NT2/D1 (cell line): ENCODE measurements at regions not wholly inside any gene's neighbourhood (a gene's known extent, or its start where the extent isn't known, plus 50 kb on each side); places are given as distances from the start of the nearest gene placed in this dataset.

Source experiments
- SUZ12 ChIP-seq: IDR thresholded peaks from 2 replicates; pipeline ENCODE4 v1.6.1; 2011; ENCODE audit not compliant: insufficient read length, insufficient read depth; ENCODE audit errors: extremely low read depth
- YY1 ChIP-seq: IDR thresholded peaks from 2 replicates; pipeline ENCODE4 v1.6.1; 2011; ENCODE audit not compliant: insufficient read length, insufficient read depth

- TF ChIP-seq SUZ12 = no peak
- no peak for TF ChIP-seq YY1
Measured at GRCh38 chr2:128732976-128733431, 414.3 kb upstream of the HS6ST1 start.
